SIG-M5 treated with dmso at 0.1 percent for 504 hours (cell line): ENCODE measurements at regions not wholly inside any gene's neighbourhood (a gene's known extent, or its start where the extent isn't known, plus 50 kb on each side); places are given as distances from the start of the nearest gene placed in this dataset.

Experiments used
- DNase-seq: peaks from one replicate; lab custom pipeline; 2025; ENCODE audit not compliant: unreplicated experiment; lab: John Stamatoyannopoulos, UW

- DNase-seq, result no peak
Measured at GRCh38 chr6:12221856-12222255, 68.3 kb upstream of the EDN1 start.

GRCh38 chr6:12222405-12223366 is 67.5 kb upstream of the EDN1 start:
- DNase-seq, result no peak

- DNase-seq, result no peak
Measured at GRCh38 chr6:12223383-12223782, 66.8 kb upstream of the EDN1 start.

GRCh38 chr6:12224251-12224650 is 65.9 kb upstream of the EDN1 start:
- no peak for DNase-seq

- no peak for DNase-seq
Measured at GRCh38 chr6:12228447-12229146, 61.6 kb upstream of the EDN1 start.

GRCh38 chr6:12229332-12229731 is 60.8 kb upstream of the EDN1 start:
- no peak for DNase-seq

- DNase-seq, result no peak
Measured at GRCh38 chr6:12230523-12230922, 59.6 kb upstream of the EDN1 start.

GRCh38 chr6:12232339-12232738 is 57.8 kb upstream of the EDN1 start:
- peak; percentile 36 for DNase-seq

GRCh38 chr6:12232821-12233220 is 57.3 kb upstream of the EDN1 start:
- DNase-seq, result no peak

- DNase-seq, result peak; percentile 77
Measured at GRCh38 chr6:12233693-12234571, 56.2 kb upstream of the EDN1 start.

GRCh38 chr6:12235341-12235740 is 54.8 kb upstream of the EDN1 start:
- peak; percentile 5 for DNase-seq

GRCh38 chr6:12238219-12238618 is 51.9 kb upstream of the EDN1 start:
- DNase-seq, result no peak
